ENCODE measurements at regions not wholly inside any gene's neighbourhood (a gene's known extent, or its start where the extent isn't known, plus 50 kb on each side); places are given as distances from the start of the nearest gene placed in this dataset.

DNA sequence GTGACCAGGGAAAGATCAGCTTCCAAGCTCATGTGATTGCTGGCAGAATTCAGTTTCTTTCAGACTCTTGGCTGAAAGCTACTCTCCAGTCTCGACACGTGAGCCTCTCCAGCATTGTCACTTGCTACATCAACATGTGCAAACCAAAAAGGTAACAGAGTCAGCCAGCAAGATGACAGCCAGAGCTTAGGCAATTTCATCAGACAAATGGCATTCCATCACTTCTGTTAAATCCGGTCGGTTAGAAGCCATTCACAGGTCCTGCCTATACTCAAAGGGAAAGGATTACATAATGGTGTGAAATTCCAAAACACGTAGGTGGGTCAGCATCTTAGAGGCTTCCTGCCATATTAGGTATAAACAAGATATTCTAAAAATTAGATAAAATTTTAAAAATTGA lies 700.9 kb downstream of the AACS start:
- TF ChIP-seq, protein P1, sequence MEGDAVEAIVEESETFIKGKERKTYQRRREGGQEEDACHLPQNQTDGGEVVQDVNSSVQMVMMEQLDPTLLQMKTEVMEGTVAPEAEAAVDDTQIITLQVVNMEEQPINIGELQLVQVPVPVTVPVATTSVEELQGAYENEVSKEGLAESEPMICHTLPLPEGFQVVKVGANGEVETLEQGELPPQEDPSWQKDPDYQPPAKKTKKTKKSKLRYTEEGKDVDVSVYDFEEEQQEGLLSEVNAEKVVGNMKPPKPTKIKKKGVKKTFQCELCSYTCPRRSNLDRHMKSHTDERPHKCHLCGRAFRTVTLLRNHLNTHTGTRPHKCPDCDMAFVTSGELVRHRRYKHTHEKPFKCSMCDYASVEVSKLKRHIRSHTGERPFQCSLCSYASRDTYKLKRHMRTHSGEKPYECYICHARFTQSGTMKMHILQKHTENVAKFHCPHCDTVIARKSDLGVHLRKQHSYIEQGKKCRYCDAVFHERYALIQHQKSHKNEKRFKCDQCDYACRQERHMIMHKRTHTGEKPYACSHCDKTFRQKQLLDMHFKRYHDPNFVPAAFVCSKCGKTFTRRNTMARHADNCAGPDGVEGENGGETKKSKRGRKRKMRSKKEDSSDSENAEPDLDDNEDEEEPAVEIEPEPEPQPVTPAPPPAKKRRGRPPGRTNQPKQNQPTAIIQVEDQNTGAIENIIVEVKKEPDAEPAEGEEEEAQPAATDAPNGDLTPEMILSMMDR (IDR thresholded peaks at IDR 0.05; ENCODE audit: low read length), result no peak
- no peak for TF ChIP-seq EZH2 (IDR thresholded peaks at IDR 0.05; ENCODE audit: borderline replicate concordance, low read length)
